Right atrium auricular region (tissue), 2 donors: ENCODE measurements at regions not wholly inside any gene's neighbourhood (a gene's known extent, or its start where the extent isn't known, plus 50 kb on each side); places are given as distances from the start of the nearest gene placed in this dataset.

ENCODE experiments used
- DNase-seq: peaks from one replicate; pipeline ENCODE4 v3.0.0-alpha.2; 2019; ENCODE audit warnings: low spot score
- H3K27ac ChIP-seq, 2 donors: fragments of 200-600 bp; sonication (generic); 1 replicate in 1 of 2; 2 replicates in 1 of 2; pipeline ENCODE4 v1.5.1; 2016 to 2019
- H3K27me3 ChIP-seq, 2 donors: fragments of 200-600 bp; sonication (generic); one replicate each; pipeline versions ENCODE4 v1.5.1 to v1.6.0; 2017 to 2019
- H3K36me3 ChIP-seq: fragments of 200-600 bp; sonication (generic); one replicate; pipeline ENCODE4 v1.5.1; 2016
- H3K4me1 ChIP-seq, 2 donors: fragments of 200-600 bp; sonication (generic); one replicate each; pipeline versions ENCODE4 v1.5.1 to v1.6.0; 2017 to 2019
- H3K4me3 ChIP-seq, 2 donors: fragments of 200-600 bp; sonication (generic); 1 replicate in 1 of 2; 2 replicates in 1 of 2; pipeline ENCODE4 v1.5.1; 2017 to 2019; ENCODE audit warnings: mild to moderate bottlenecking in 1 of 2, moderate library complexity in 1 of 2
- H3K9me3 ChIP-seq, 2 donors: fragments of 200-600 bp; sonication (generic); one replicate each; pipeline ENCODE4 v1.5.1; 2019
- CTCF ChIP-seq, 2 donors: fragments of 200-600 bp; sonication (generic); IDR thresholded peaks; one replicate each; pipeline ENCODE4 v1.5.1; 2019; ENCODE audit warnings: antibody characterized with exemption in 2 of 2

- DNase-seq: no peak
- no peaks in the 10 kb centered on the region for H3K27me3 ChIP-seq
- no peak for TF ChIP-seq CTCF (IDR thresholded peaks at IDR 0.05)
- no peak overlapping the region for H3K27ac ChIP-seq
- H3K36me3 ChIP-seq: no peaks in the 10 kb centered on the region
- no peak overlapping the region for H3K4me3 ChIP-seq
- H3K4me1 ChIP-seq: no peaks in the 10 kb centered on the region
- H3K9me3 ChIP-seq: peaks cover 0 to 15% of the 10 kb centered on the region in 2 donors
Measured at GRCh38 chr13:48761256-48761655, 107.5 kb downstream of the CYSLTR2 start.

DNA sequence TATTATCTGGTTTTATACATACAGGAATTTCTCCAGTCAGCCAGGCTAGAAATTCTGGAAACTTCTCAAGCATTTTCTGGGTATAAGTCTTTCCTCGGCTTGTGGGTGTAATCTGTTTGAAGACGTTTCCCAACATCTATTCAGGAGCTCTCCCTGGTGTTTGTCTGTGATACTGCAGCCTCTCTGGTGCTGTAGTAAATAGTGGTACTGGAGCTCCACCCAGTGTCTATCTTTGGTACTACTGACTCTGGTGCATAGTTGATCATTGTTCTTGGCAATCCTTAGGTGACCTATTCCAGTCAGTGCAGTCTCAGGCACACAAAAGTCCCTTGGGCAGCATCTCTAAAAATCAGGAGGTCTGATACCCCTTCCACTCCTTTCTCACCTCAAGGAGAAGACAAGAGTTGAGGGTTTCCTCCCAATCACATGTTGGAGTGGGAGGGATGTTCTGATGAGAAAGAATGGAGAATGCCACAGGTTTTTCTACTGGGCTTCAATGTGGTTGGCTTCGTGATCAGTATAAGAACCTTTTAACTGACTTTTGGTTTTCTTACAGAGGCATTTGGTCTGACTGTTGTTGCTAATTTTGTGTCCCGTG lies 115.5 kb downstream of the CYSLTR2 start:
- no peak overlapping the region for H3K27ac ChIP-seq
- no peaks in the 10 kb centered on the region for H3K4me1 ChIP-seq
- peak; percentile 91 to 99 for TF ChIP-seq CTCF (IDR thresholded peaks at IDR 0.05)
- peaks cover 0 to 28% of the 10 kb centered on the region in 2 donors for H3K9me3 ChIP-seq
- peak; percentile 93 for DNase-seq
- no peaks in the 10 kb centered on the region for H3K36me3 ChIP-seq
- H3K27me3 ChIP-seq: no peaks in the 10 kb centered on the region
- no peak overlapping the region for H3K4me3 ChIP-seq

- DNase-seq: no peak
- no peak for TF ChIP-seq CTCF (IDR thresholded peaks at IDR 0.05)
- Histone ChIP-seq H3K4me1 (no peaks in the 10 kb centered on the region), H3K4me3 (no peak overlapping the region), H3K27me3 (no peaks in the 10 kb centered on the region), H3K36me3 (no peaks in the 10 kb centered on the region), H3K9me3 (peaks cover 0 to 17% of the 10 kb centered on the region in 2 donors), H3K27ac (no peak overlapping the region)
Measured at GRCh38 chr13:48770372-48770771, 116.6 kb downstream of the CYSLTR2 start.

DNA sequence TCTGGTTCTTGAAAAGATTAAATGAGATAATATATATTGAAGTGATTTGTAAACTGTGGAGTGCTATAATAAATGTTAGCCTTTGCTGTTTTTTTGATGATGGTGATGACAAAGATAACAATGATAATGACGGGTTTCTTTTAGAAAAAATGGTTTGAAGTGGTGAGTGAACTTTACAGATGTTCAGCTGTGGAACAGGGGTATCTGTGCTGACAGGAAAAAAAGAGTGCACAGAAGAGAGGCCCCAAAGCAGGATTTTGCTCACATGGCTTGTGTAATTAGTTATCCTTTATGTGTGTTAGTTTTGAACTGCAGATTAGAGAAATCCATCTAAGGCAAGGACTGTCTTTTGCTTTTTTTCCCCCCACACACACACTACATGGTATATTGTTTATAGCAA lies 119.2 kb downstream of the CYSLTR2 start:
- Histone ChIP-seq H3K36me3 (no peaks in the 10 kb centered on the region), H3K4me3 (no peak overlapping the region), H3K27me3 (no peaks in the 10 kb centered on the region), H3K4me1 (no peaks in the 10 kb centered on the region), H3K27ac (no peak overlapping the region), H3K9me3 (peaks cover 0 to 7% of the 10 kb centered on the region in 2 donors)
- TF ChIP-seq CTCF (IDR thresholded peaks at IDR 0.05): no peak
- DNase-seq: no peak

DNA sequence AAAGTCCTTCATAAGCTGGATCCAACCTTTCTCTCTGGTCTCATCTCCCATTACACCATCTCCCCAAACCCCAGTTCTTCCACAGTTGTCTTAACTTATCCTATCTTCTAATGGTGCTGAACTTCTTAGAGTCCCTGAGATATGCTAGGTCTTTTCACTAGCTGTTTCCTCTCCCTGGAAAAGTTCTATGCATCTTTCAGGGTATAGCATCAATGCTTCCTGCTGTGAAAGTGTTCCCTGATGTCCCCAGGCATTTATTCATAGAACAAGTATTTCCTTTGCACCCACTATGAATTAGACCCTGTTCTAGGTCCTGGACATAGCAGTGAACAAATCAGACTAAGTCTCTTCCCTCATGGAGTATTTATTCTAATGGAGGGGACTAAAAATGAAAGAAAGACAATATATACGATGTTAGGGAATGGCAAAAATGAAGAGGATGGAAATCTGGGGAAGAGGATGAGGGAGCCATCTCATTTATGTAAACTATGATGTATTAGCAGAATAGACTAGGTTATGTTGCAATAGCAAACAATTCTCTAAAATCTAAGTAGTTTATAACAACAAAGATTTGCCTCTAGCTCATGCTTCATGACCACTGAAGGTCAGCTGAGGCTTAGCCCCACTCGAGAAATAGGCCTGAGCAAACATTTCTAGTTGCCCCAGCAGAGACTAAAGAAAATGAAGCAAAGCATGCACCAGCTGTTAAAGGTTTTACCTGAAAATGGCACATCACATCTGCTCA lies 120.0 kb downstream of the CYSLTR2 start:
- H3K9me3 ChIP-seq: no peaks in the 10 kb centered on the region
- H3K4me1 ChIP-seq: no peaks in the 10 kb centered on the region
- H3K36me3 ChIP-seq: no peaks in the 10 kb centered on the region
- no peak for TF ChIP-seq CTCF (IDR thresholded peaks at IDR 0.05)
- no peaks in the 10 kb centered on the region for H3K27me3 ChIP-seq
- no peak overlapping the region for H3K4me3 ChIP-seq
- DNase-seq: no peak
- H3K27ac ChIP-seq: no peak overlapping the region
